HG03064 (cell line): ENCODE measurements at regions not wholly inside any gene's neighbourhood (a gene's known extent, or its start where the extent isn't known, plus 50 kb on each side); places are given as distances from the start of the nearest gene placed in this dataset.

Experiments
- ATAC-seq: cut with Tn5 transposase; IDR thresholded peaks from one replicate; pipeline ENCODE4 v1.9.1; 2021; ENCODE audit warnings: low read depth; ENCODE audit not compliant: unreplicated experiment

GRCh38 chr14:89501381-89501780 lies 84.3 kb upstream of the FOXN3 start:
- no peak for ATAC-seq

- ATAC-seq: no peak
Observed at GRCh38 chr14:89500303-89500702, 83.3 kb upstream of the FOXN3 start.

- ATAC-seq: no peak
Observed at GRCh38 chr14:89498878-89499277, 81.8 kb upstream of the FOXN3 start.

- no peak for ATAC-seq
Observed at GRCh38 chr14:89495718-89496117, 78.7 kb upstream of the FOXN3 start.

GRCh38 chr14:89493877-89494634 lies 77.0 kb upstream of the FOXN3 start:
- ATAC-seq: peak; percentile 94

- ATAC-seq: no peak
Observed at GRCh38 chr14:89493406-89493805, 76.4 kb upstream of the FOXN3 start.

GRCh38 chr14:89491711-89492381 lies 74.8 kb upstream of the FOXN3 start:
- no peak for ATAC-seq

- no peak for ATAC-seq
Observed at GRCh38 chr14:89490466-89490865, 73.4 kb upstream of the FOXN3 start.

GRCh38 chr14:89489761-89490437 lies 72.9 kb upstream of the FOXN3 start:
- ATAC-seq: no peak

GRCh38 chr14:89486961-89487360 lies 69.9 kb upstream of the FOXN3 start:
- no peak for ATAC-seq

- ATAC-seq: no peak
Observed at GRCh38 chr14:89486505-89486904, 69.5 kb upstream of the FOXN3 start.

- ATAC-seq: no peak
Observed at GRCh38 chr14:89485264-89485663, 68.2 kb upstream of the FOXN3 start.

GRCh38 chr14:89484051-89484844 lies 67.2 kb upstream of the FOXN3 start:
- ATAC-seq: no peak

- ATAC-seq: no peak
Observed at GRCh38 chr14:89481196-89481595, 64.2 kb upstream of the FOXN3 start.

- no peak for ATAC-seq
Observed at GRCh38 chr14:89480278-89480677, 63.2 kb upstream of the FOXN3 start.

GRCh38 chr14:89479802-89480201 lies 62.8 kb upstream of the FOXN3 start:
- ATAC-seq: no peak

GRCh38 chr14:89477391-89477790 lies 60.4 kb upstream of the FOXN3 start:
- no peak for ATAC-seq

GRCh38 chr14:89476354-89476896 lies 59.4 kb upstream of the FOXN3 start:
- no peak for ATAC-seq

- ATAC-seq: no peak
Observed at GRCh38 chr14:89474464-89474863, 57.4 kb upstream of the FOXN3 start.

GRCh38 chr14:89473989-89474388 lies 57.0 kb upstream of the FOXN3 start:
- ATAC-seq: no peak

- ATAC-seq: no peak
Observed at GRCh38 chr14:89473569-89473968, 56.5 kb upstream of the FOXN3 start.
